NCI-H82 (cell line): ENCODE measurements at regions not wholly inside any gene's neighbourhood (a gene's known extent, or its start where the extent isn't known, plus 50 kb on each side); places are given as distances from the start of the nearest gene placed in this dataset.
A peak's percentile ranks its signal among the peaks of the same experiment; 100 is the strongest.

Source experiments
- DNase-seq: peaks from one replicate; lab custom pipeline; 2025; lab: John Stamatoyannopoulos, UW

GRCh38 chr1:221469476-221469875 lies 272.4 kb downstream of the DUSP10 start:
- no peak for DNase-seq

GRCh38 chr1:221470000-221470698 lies 271.7 kb downstream of the DUSP10 start:
- DNase-seq, result peak; percentile 24

- DNase-seq, result no peak
Measured at GRCh38 chr1:221473411-221473810, 268.5 kb downstream of the DUSP10 start.

GRCh38 chr1:221477252-221477651 lies 264.6 kb downstream of the DUSP10 start:
- DNase-seq, result no peak

- DNase-seq, result peak; percentile 84
Measured at GRCh38 chr1:221478050-221478949, 263.6 kb downstream of the DUSP10 start.

GRCh38 chr1:221487781-221488524 lies 253.9 kb downstream of the DUSP10 start:
- no peak for DNase-seq

- no peak for DNase-seq
Measured at GRCh38 chr1:221488550-221488949, 253.3 kb downstream of the DUSP10 start.

- DNase-seq, result no peak
Measured at GRCh38 chr1:221494670-221495069, 247.2 kb downstream of the DUSP10 start.

GRCh38 chr1:221497046-221497445 lies 244.8 kb downstream of the DUSP10 start:
- DNase-seq, result no peak

GRCh38 chr1:221503268-221503667 lies 238.6 kb downstream of the DUSP10 start:
- no peak for DNase-seq

- no peak for DNase-seq
Measured at GRCh38 chr1:221509575-221510355, 232.1 kb downstream of the DUSP10 start.

GRCh38 chr1:221510793-221511503 lies 230.9 kb downstream of the DUSP10 start:
- no peak for DNase-seq

- DNase-seq, result peak; percentile 46
Measured at GRCh38 chr1:221511797-221512196, 230.1 kb downstream of the DUSP10 start.

- DNase-seq, result peak; percentile 17
Measured at GRCh38 chr1:221514806-221515205, 227.1 kb downstream of the DUSP10 start.

GRCh38 chr1:221515496-221515895 lies 226.4 kb downstream of the DUSP10 start:
- DNase-seq, result no peak

- DNase-seq, result no peak
Measured at GRCh38 chr1:221517961-221518360, 223.9 kb downstream of the DUSP10 start.

- DNase-seq, result no peak
Measured at GRCh38 chr1:221520250-221520649, 221.6 kb downstream of the DUSP10 start.

GRCh38 chr1:221521686-221522085 lies 220.2 kb downstream of the DUSP10 start:
- DNase-seq, result no peak

GRCh38 chr1:221522529-221522940 lies 219.4 kb downstream of the DUSP10 start:
- DNase-seq, result no peak

- no peak for DNase-seq
Measured at GRCh38 chr1:221525749-221526148, 216.1 kb downstream of the DUSP10 start.

- no peak for DNase-seq
Measured at GRCh38 chr1:221527302-221527701, 214.6 kb downstream of the DUSP10 start.
